ENCODE measurements at regions not wholly inside any gene's neighbourhood (a gene's known extent, or its start where the extent isn't known, plus 50 kb on each side); places are given as distances from the start of the nearest gene placed in this dataset.

- no peak for DNase-seq (ENCODE audit: extremely low read depth, insufficient read length)
- Histone ChIP-seq H3K27me3 (replicated peaks; ENCODE audit: control insufficient read depth, insufficient read depth, low read length) (no peaks in the 10 kb centered on the region), H3K4me3 (replicated peaks; ENCODE audit: low read depth, low read length) (no peak overlapping the region), H3K36me3 (ENCODE audit: control insufficient read depth, insufficient read depth, low read length) (no peaks in the 10 kb centered on the region)
- TF ChIP-seq, protein P1, sequence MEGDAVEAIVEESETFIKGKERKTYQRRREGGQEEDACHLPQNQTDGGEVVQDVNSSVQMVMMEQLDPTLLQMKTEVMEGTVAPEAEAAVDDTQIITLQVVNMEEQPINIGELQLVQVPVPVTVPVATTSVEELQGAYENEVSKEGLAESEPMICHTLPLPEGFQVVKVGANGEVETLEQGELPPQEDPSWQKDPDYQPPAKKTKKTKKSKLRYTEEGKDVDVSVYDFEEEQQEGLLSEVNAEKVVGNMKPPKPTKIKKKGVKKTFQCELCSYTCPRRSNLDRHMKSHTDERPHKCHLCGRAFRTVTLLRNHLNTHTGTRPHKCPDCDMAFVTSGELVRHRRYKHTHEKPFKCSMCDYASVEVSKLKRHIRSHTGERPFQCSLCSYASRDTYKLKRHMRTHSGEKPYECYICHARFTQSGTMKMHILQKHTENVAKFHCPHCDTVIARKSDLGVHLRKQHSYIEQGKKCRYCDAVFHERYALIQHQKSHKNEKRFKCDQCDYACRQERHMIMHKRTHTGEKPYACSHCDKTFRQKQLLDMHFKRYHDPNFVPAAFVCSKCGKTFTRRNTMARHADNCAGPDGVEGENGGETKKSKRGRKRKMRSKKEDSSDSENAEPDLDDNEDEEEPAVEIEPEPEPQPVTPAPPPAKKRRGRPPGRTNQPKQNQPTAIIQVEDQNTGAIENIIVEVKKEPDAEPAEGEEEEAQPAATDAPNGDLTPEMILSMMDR (IDR thresholded peaks at IDR 0.05; ENCODE audit: insufficient read depth, low read length, poor library complexity, severe bottlenecking): no peak
Observed at GRCh38 chr1:232150770-232151548, 479.0 kb downstream of the SIPA1L2 start.

DNA sequence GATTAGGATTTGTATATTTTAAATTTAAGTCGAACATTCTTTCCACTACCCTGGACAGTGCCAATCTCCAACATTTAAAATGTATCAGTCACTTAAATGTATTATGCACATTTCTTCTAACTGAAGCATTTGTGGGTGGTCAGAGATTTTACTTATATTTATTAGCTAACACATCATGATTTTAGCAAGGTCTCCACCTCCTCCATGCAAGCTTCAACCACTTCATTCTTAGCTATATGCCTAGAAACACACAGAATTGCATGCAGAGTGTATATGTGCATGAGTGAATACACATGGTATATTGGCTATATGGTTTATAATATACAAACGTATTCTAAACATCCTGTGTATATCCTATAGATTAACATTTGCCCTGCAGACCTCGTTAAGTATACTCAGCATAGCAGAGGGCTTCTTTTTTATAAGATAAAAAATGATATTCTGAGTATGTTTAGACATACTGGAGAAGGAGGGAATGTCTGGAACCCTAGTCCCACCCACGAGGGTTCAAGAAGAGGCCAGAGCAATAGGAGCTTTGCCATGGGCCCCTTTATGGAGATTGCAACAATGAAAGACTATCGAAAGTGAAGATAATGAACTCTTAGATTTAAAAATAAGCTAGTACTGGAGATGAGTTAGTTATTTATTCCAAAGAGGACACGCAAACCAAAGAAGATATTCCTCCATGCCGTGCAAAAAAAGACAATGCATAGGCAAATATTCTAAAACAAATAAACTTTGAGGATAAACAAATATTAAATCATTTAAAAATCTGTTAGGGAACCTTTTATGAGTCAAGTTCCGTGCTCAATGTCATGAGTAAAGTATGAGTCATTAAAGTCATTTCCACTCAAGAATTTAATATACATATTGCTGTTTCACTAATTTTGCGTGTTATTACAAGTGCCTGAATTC, 480.4 kb downstream of the SIPA1L2 start:
- H3K27me3 ChIP-seq (replicated peaks; ENCODE audit: control insufficient read depth, insufficient read depth, low read length): no peaks in the 10 kb centered on the region
- no peaks in the 10 kb centered on the region for H3K36me3 ChIP-seq (ENCODE audit: control insufficient read depth, insufficient read depth, low read length)
- DNase-seq (ENCODE audit: extremely low read depth, insufficient read length): no peak
- TF ChIP-seq, protein P1 (IDR thresholded peaks at IDR 0.05; ENCODE audit: insufficient read depth, low read length, poor library complexity, severe bottlenecking): no peak
- no peak overlapping the region for H3K4me3 ChIP-seq (replicated peaks; ENCODE audit: low read depth, low read length)

DNA sequence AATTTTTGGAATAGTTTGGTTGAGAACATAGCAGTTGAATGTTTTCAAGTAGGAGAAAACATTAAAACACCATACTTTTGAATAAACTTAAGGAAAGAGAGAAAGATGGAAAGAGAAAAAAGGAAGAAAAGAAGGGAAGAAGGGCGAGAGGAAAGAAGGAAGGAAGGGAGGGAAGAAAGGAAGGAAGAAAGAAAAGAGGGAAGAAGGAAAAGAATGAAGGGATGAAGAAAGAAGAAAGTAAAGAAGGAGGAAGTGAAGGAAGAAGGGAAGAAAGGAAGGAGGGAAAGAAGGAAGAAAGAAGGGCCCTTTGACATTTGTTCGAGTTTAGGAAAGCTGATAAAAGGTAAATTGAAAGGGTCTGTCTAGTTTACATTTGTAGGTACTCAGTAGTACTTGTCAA, 482.7 kb downstream of the SIPA1L2 start:
- H3K36me3 ChIP-seq (ENCODE audit: control insufficient read depth, insufficient read depth, low read length): no peaks in the 10 kb centered on the region
- DNase-seq (ENCODE audit: extremely low read depth, insufficient read length): no peak
- TF ChIP-seq, protein P1 (IDR thresholded peaks at IDR 0.05; ENCODE audit: insufficient read depth, low read length, poor library complexity, severe bottlenecking): no peak

GRCh38 chr1:232146514-232146913, 483.4 kb downstream of the SIPA1L2 start:
- TF ChIP-seq, protein P1 (IDR thresholded peaks at IDR 0.05; ENCODE audit: insufficient read depth, low read length, poor library complexity, severe bottlenecking): no peak
- DNase-seq (ENCODE audit: extremely low read depth, insufficient read length): no peak
- Histone ChIP-seq H3K36me3 (ENCODE audit: control insufficient read depth, insufficient read depth, low read length) (no peaks in the 10 kb centered on the region), H3K27me3 (replicated peaks; ENCODE audit: control insufficient read depth, insufficient read depth, low read length) (no peaks in the 10 kb centered on the region), H3K4me3 (replicated peaks; ENCODE audit: low read depth, low read length) (no peak overlapping the region)

More for the DNA sequence above, 482.7 kb downstream of the SIPA1L2 start:
- H3K27me3 ChIP-seq (replicated peaks; ENCODE audit: control insufficient read depth, insufficient read depth, low read length): no peaks in the 10 kb centered on the region
- H3K4me3 ChIP-seq (replicated peaks; ENCODE audit: low read depth, low read length): no peak overlapping the region

DNA sequence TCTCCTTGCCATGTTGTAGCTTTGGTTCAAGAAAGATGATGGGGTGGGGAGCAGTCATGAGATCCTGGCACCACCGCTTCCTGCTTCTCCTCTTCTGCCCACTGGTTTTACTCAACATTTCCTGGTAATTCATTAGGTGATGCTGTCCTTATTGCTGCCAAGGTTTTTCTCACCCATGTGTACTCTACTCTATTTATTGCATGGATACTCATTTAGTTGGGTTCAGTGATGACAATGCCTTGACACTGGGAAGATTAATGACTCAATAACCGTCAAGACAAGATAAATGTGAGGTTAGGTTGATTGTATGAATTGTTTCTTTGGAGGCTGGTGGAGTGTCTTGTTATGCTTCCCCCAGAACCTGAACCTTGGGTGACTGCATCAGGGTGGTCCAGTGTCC, 484.2 kb downstream of the SIPA1L2 start:
- no peaks in the 10 kb centered on the region for H3K27me3 ChIP-seq (replicated peaks; ENCODE audit: control insufficient read depth, insufficient read depth, low read length)
- H3K4me3 ChIP-seq (replicated peaks; ENCODE audit: low read depth, low read length): no peak overlapping the region
- TF ChIP-seq, protein P1 (IDR thresholded peaks at IDR 0.05; ENCODE audit: insufficient read depth, low read length, poor library complexity, severe bottlenecking): no peak
- DNase-seq (ENCODE audit: extremely low read depth, insufficient read length): no peak
- no peaks in the 10 kb centered on the region for H3K36me3 ChIP-seq (ENCODE audit: control insufficient read depth, insufficient read depth, low read length)

Data from GM06990 (cell line).